Hematopoietic multipotent progenitor cell treated with erythropoietin and hydrocortisone succinate and interleukin-3 and kit ligand, for 17 days (in vitro differentiated cells): ENCODE measurements at regions not wholly inside any gene's neighbourhood (a gene's known extent, or its start where the extent isn't known, plus 50 kb on each side); places are given as distances from the start of the nearest gene placed in this dataset.
"Not testable (repeated sequence)": the region's sequence is repeated elsewhere in the genome, so short reads cannot be mapped to it uniquely, and the experiment has no call there.

ENCODE experiments used
- DNase-seq: peaks from one replicate; pipeline ENCODE4 v3.0.0-alpha.2; 2015; ENCODE audit warnings: low spot score

DNA sequence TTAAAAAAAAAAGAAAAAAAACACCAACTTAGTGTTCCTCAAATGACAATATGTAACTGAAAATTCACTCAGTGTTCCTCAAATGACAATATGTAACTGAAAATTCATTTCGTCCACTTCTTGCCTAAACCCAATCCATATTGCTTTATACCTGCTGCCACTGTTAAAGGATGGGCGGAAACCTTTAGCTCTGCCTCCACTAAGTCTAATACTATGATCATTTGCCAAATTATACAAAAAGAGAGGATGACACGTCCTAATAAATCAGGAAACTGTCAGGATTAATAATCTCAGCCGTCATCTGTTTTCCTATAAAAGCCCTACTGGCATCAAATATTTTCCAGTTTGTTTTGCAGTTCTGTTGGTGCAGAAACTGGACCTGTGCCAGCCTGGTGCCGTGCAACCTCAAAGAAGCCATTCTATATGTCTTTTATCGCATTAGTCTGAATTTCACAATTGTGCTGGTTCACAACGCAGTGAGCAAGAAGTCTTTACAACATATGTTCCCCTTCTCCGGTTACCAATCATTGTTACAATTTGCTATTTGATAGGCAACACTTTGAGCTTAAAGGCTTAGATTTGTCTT is 160.4 kb upstream of the KCNH8 start:
- no peak for DNase-seq

GRCh38 chr3:18987070-18987469 is 161.2 kb upstream of the KCNH8 start:
- no peak for DNase-seq

DNA sequence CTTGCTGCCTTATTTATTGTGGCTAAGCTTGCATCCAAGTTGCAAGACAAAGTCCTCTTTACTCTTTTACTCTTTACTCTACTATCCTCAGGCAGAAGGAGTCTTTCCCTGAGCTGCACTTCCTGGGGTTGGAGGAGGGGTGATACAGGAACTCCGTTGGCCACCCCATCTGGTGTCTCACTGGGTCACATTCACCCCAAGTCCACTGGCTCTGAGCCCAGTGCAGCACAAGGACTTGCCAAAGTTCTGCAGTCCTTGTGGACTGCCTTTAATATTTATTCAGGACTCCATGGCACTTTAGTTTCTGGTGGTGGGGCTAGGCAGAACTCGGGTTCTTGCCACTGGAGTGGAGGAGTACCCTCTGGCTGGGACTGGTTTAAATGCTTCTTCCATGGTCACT is 165.4 kb upstream of the KCNH8 start:
- DNase-seq = no peak

DNA sequence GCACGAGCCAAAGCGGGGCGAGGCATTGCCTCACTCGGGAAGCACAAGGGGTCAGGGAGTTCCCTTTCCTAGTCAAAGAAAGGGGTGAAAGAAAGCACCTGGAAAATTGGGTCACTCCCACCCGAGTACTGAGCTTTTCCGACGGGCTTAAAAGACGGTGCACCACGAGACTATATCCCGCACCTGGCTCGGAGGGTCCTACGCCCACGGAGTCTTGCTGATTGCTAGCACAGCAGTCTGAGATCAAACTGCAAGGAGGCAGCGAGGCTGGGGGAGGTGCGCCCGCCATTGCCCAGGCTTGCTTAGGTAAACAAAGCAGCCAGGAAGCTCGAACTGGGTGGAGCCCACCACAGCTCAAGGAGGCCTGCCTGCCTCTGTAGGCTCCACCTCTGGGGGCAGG is 172.2 kb upstream of the KCNH8 start:
- not testable (repeated sequence) for DNase-seq

- DNase-seq = no peak
These were observed 180.2 kb upstream of the KCNH8 start for GRCh38 chr3:18968120-18968519.

- no peak for DNase-seq
These were observed 182.5 kb upstream of the KCNH8 start for GRCh38 chr3:18965781-18966180.

- no peak for DNase-seq
These were observed 183.7 kb upstream of the KCNH8 start for GRCh38 chr3:18964640-18965039.

DNA sequence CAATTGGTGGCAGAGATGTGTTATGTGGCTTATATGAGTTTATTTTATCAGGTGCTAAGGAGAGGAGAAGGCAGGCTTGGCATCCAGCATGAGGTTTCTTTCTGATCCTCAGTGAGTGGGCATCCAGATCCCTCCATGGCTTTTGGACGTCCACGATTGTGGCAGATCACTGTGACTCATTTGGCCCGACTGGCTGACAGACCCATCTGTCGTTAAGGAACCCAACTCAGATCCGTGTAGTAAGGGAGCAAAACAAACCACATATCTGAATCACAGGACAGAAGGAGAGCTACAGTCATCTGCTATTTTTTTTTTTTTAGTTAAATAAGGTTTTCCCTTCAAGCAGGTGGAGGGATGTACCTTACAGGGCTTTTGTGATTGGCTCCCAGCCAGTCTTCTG is 197.0 kb upstream of the KCNH8 start:
- no peak for DNase-seq

- DNase-seq = no peak
These were observed 201.8 kb upstream of the KCNH8 start for GRCh38 chr3:18946524-18946923.

GRCh38 chr3:18937574-18937973 is 210.7 kb upstream of the KCNH8 start:
- DNase-seq = no peak

DNA sequence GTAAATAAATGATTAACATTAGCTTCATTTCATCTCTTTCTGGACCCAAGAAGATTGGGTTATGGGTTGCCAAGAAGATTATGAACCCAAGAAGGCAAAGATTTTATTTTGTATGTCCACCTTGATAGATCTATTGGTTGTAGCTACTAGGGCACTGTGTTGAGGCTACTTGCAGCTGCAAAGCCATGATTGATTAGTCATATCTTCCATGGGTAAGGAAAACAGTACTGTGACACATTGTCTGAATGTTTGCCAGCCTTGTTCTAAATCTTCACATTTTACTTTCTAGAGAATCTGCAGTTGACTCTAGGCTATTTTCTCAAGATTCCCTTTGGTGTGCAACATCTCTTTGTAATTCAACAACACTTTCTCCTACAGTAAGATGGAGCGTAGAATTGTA is 229.2 kb upstream of the KCNH8 start:
- no peak for DNase-seq

- no peak for DNase-seq
These were observed 230.4 kb upstream of the KCNH8 start for GRCh38 chr3:18917923-18918322.

- DNase-seq = no peak
These were observed 246.1 kb upstream of the KCNH8 start for GRCh38 chr3:18902081-18902793.

GRCh38 chr3:18901571-18901970 is 246.7 kb upstream of the KCNH8 start:
- no peak for DNase-seq

DNA sequence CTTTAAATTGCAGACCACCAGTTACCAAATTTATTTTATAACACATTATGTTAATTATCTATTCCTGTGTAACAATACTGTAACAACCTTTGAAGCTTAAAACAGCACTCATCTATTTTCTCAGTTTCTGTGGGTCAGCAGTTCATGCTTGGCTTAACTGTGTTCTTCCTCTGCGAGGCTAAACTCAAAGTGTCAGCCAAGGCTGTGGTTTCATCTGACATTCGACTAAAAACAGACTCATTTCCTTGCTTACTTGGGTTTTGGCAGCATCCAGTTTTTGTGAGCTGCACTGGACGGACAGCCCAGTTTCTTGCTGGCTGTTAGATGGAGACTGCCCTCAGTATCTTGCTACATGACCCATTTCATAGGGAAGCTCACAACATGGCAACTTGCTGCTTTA is 247.3 kb upstream of the KCNH8 start:
- DNase-seq = no peak

DNA sequence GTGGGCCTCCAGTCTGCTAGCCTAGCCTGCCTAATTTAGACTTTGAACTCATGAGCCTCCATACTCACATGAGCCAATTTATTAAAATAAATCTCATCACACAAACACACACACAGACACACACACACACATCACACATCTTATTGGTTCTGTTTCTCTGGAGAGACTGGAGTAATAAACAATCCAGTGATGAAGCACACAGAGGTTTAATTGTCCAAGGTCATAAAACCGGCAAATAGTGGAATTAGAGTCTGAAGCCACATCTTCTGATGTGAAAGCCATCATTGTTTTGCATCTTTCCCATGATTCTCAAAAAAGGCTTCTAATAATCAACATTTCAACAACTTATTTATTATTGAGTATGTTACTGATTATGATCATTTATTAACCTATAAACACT is 249.4 kb upstream of the KCNH8 start:
- no peak for DNase-seq

GRCh38 chr3:18892756-18893155 is 255.6 kb upstream of the KCNH8 start:
- no peak for DNase-seq

DNA sequence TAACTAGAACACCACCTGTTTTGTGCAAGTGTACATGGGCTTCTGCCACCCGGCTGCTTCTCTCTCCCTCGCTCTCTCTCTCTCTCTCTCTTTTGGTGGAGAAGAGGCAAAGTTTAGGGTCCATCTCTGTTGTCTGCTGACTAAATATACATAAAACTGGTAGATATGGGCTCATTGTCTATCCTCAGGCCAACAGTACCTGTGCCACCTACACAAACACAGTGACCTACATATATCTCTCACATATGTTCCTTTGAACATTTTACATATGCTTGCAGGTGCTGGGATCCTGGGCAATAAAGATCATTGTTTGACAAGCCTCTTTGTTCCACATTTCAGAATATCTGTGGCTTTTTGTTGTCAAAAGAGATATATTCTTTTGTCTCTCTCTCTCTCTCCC is 256.3 kb upstream of the KCNH8 start:
- no peak for DNase-seq

GRCh38 chr3:18891641-18892040 is 256.7 kb upstream of the KCNH8 start:
- no peak for DNase-seq

DNA sequence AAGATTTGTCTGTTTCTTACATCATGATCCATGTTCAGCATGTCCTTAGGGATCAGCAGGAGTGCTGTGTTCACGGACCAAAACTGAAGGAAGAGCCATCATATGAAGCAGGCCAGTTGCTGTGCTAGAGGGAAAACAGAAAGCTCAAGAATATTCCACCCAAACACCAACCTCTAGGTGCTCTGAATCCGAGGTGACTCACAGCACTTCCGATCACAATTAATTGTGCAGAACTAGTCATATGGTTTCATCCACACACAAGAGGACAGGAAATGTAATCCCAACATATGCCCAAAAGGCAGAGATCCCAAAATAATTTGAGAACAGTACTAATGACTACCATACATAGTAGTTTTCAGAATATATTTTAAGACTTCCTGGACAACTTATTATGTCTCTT is 257.9 kb upstream of the KCNH8 start:
- no peak for DNase-seq

- no peak for DNase-seq
These were observed 259.5 kb upstream of the KCNH8 start for GRCh38 chr3:18888819-18889218.

DNA sequence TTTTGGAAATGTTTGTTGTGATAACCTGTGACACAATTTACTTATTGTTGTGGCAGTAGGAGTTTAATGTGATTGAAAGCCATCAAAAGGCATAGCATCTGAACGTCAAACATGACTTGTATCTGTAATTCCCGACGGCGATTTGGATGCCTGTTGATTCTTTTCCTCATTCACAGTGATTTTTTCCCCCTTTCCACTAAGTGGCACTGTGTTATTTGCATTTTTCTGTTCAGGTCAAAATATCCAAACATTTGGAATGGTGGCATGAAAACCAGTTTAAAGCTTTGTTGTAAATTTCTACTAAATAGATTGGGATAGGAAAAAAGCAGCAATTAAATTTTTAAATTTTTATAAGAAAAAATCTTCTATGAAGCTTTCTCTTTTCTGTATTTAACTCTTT is 259.9 kb upstream of the KCNH8 start:
- DNase-seq = no peak

GRCh38 chr3:18886331-18886730 is 262.0 kb upstream of the KCNH8 start:
- no peak for DNase-seq

DNA sequence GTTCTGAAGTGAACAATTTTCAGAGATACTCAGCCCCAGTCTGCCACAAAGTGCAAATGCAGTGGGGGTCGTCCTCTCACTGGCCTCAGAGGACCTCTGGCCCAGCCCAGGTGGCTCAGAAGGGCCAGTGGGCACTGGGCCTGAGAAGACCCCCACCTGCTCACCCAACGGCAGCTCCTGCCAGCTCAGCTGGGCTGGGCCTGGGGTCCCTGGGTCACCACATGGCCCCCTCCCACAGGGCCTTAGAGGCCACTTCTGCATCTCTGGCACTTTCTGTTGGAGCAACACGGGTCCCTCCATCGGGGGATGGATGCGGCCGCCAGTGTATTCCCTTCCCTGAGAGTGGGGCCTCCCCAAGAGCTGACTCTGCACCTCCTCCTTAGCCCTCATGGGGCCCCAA is 262.7 kb upstream of the KCNH8 start:
- no peak for DNase-seq
